ENCODE measurements at regions not wholly inside any gene's neighbourhood (a gene's known extent, or its start where the extent isn't known, plus 50 kb on each side); places are given as distances from the start of the nearest gene placed in this dataset.

- H3K9me3 ChIP-seq: no peaks in the 10 kb centered on the region
- TF ChIP-seq POLR2AphosphoS5 (IDR thresholded peaks at IDR 0.05; ENCODE audit: insufficient read depth in 1 of 2, low read depth in 1 of 2) (no peak), POLR2A (IDR thresholded peaks at IDR 0.05) (no peak), CTCF (IDR thresholded peaks at IDR 0.05) (no peak)
- no peaks in the 10 kb centered on the region for H3K36me3 ChIP-seq
- H3K4me3 ChIP-seq: no peak overlapping the region
- DNase-seq (ENCODE audit: extremely low spot score in 2 of 2): no peak
- intact Hi-C loops (cut with DNase I): no loop called here
- H3K27ac ChIP-seq: no peak overlapping the region
- no peaks in the 10 kb centered on the region for H3K4me1 ChIP-seq
- no peaks in the 10 kb centered on the region for H3K27me3 ChIP-seq
Observed at GRCh38 chr6:81331526-81331925, 421.0 kb downstream of the TENT5A start.

- H3K36me3 ChIP-seq: no peaks in the 10 kb centered on the region
- H3K4me3 ChIP-seq: no peak overlapping the region
- intact Hi-C loops (cut with DNase I): no loop called here
- TF ChIP-seq POLR2AphosphoS5 (IDR thresholded peaks at IDR 0.05; ENCODE audit: insufficient read depth in 1 of 2, low read depth in 1 of 2) (no peak), CTCF (IDR thresholded peaks at IDR 0.05) (no peak), POLR2A (IDR thresholded peaks at IDR 0.05) (no peak)
- no peak for DNase-seq (ENCODE audit: extremely low spot score in 2 of 2)
- H3K4me1 ChIP-seq: no peaks in the 10 kb centered on the region
- H3K27me3 ChIP-seq: no peaks in the 10 kb centered on the region
- no peaks in the 10 kb centered on the region for H3K9me3 ChIP-seq
- no peak overlapping the region for H3K27ac ChIP-seq
Observed at GRCh38 chr6:81328700-81329099, 423.8 kb downstream of the TENT5A start.

DNA sequence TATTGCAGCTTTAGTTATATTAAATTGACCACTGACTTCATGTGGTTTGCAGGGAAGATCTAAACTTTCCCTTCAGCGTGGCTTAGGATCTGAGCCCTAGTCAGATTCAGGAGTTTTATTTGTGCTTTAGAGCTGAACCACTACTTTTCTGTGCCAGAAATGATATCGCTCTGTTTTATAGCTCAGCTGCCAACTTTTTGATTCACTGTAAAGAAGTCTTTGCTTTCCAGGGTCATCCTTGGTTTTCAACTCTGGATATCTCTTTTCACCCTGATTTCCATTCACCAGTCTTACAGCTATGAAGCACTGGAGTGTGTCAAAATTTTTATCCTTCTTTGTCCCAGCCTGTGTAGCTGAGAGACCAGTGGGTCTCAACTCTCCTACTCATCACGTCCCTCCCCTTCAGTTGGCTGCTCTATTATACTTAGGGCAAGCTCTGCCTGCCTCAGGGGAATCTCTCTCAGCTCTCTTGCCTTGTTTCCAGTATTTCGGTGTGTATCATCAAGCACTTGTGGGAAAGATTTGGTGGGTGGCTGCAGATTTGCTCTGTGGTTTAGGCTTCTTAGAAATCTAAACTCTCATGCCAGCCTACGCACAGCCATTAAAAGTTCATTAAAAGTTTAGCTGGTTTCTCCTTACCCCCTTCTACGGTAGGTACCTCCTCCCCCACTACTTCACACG is 425.5 kb downstream of the TENT5A start:
- no peaks in the 10 kb centered on the region for H3K9me3 ChIP-seq
- no peak overlapping the region for H3K27ac ChIP-seq
- H3K27me3 ChIP-seq: no peaks in the 10 kb centered on the region
- no peak for DNase-seq (ENCODE audit: extremely low spot score in 2 of 2)
- no peak for TF ChIP-seq CTCF (IDR thresholded peaks at IDR 0.05)
- no peak for TF ChIP-seq POLR2AphosphoS5 (IDR thresholded peaks at IDR 0.05; ENCODE audit: insufficient read depth in 1 of 2, low read depth in 1 of 2)
- TF ChIP-seq POLR2A (IDR thresholded peaks at IDR 0.05): no peak
- no peak overlapping the region for H3K4me3 ChIP-seq
- H3K36me3 ChIP-seq: no peaks in the 10 kb centered on the region
- intact Hi-C loops (cut with DNase I): no loop called here
- H3K4me1 ChIP-seq: no peaks in the 10 kb centered on the region

DNA sequence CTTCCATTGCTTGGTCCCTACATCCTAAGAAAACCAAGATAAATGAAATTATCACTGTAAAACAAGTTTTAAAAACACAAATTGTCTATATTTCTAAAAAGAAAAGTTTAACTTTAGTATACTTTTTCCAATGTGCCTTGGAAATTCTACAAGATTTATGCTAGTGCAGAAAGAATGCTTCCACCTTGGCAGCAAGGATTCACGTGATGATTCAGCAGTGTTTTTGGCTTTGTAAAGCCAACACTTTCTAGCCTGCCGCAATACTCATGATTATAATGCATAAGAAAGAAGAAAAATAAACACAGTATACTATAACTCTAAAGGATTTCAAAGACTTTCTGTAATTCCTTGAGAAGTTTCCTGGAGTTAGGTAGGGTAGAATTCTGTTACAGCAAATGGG is 442.7 kb downstream of the TENT5A start:
- peaks cover 4% of the 10 kb centered on the region for H3K9me3 ChIP-seq
- no peak overlapping the region for H3K4me3 ChIP-seq
- no peaks in the 10 kb centered on the region for H3K36me3 ChIP-seq
- H3K4me1 ChIP-seq: no peaks in the 10 kb centered on the region
- intact Hi-C loops (cut with DNase I): no loop called here
- no peaks in the 10 kb centered on the region for H3K27me3 ChIP-seq
- TF ChIP-seq POLR2AphosphoS5 (IDR thresholded peaks at IDR 0.05; ENCODE audit: insufficient read depth in 1 of 2, low read depth in 1 of 2): no peak
- no peak for TF ChIP-seq POLR2A (IDR thresholded peaks at IDR 0.05)
- TF ChIP-seq CTCF (IDR thresholded peaks at IDR 0.05): no peak
- H3K27ac ChIP-seq: no peak overlapping the region
- DNase-seq (ENCODE audit: extremely low spot score in 2 of 2): no peak

DNA sequence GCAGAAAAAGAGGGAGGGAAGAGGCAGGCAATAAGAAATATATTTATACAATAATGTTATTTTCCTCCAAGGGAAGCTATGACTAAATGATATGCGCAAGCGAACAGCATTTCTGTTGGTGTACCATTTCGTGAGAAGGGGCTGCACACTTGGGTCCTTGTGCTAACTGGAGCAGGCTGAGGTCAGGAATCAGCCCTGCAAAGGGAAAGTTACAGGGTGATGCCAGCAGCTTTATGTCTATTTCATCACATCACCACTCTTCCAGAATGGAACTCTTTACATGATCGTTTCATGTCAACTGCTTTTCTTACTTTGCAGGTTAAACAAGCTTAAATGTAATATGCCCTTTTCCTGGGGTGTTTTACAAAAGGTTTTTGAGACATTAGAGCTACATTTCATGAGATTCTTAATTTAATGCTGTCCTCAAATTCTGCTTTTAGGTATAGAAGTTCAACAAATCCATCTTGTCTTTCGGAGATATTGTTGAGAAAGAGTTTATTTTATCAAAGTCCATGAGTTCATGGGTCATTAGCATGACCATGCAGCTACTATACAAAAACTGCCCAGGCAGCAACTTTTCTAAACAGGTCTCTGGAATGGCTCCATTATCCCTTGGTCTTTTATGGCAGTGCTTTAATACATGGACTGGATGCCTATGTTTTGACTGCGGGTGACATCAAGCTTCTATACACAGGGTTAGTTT is 443.8 kb downstream of the TENT5A start:
- intact Hi-C loops (cut with DNase I): no loop called here

More for the DNA sequence above, 443.8 kb downstream of the TENT5A start:
- no peak for DNase-seq (ENCODE audit: extremely low spot score in 2 of 2)
- H3K9me3 ChIP-seq: peaks cover 2% of the 10 kb centered on the region
- TF ChIP-seq POLR2A (IDR thresholded peaks at IDR 0.05): no peak
- no peak for TF ChIP-seq POLR2AphosphoS5 (IDR thresholded peaks at IDR 0.05; ENCODE audit: insufficient read depth in 1 of 2, low read depth in 1 of 2)
- TF ChIP-seq CTCF (IDR thresholded peaks at IDR 0.05): no peak
- H3K36me3 ChIP-seq: no peaks in the 10 kb centered on the region
- no peak overlapping the region for H3K27ac ChIP-seq
- H3K4me1 ChIP-seq: no peaks in the 10 kb centered on the region
- no peak overlapping the region for H3K4me3 ChIP-seq
- no peaks in the 10 kb centered on the region for H3K27me3 ChIP-seq
